ENCODE measurements at regions not wholly inside any gene's neighbourhood (a gene's known extent, or its start where the extent isn't known, plus 50 kb on each side); places are given as distances from the start of the nearest gene placed in this dataset.

DNA sequence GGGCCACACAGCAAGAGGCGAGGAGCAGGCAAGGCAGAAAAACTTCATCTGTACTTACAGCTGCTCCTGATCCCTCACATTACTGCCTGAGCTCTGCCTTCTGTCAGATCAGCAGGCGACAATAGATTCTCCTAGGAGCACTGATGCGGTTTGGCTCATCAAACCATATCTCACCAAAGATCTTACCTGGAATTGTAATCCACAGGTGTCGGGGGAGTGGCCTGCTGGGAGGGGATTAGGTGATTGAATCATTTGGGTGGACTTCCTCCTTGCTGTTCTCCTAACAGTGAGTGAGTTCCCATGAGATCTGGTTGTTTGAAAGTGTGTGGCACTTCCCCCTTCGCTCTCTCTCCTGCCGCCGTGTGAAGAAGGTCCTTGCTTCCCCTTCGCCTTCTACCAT is 647.3 kb downstream of the SOCS6 start:
- DNase-seq (ENCODE audit: low read depth, low spot score) = no peak
- H3K4me3 ChIP-seq (ENCODE audit: low read depth, low read length) = no peak overlapping the region
- ChIA-PET CTCF (no interaction called here), POLR2A (no interaction called here)
- TF ChIP-seq, protein P1, sequence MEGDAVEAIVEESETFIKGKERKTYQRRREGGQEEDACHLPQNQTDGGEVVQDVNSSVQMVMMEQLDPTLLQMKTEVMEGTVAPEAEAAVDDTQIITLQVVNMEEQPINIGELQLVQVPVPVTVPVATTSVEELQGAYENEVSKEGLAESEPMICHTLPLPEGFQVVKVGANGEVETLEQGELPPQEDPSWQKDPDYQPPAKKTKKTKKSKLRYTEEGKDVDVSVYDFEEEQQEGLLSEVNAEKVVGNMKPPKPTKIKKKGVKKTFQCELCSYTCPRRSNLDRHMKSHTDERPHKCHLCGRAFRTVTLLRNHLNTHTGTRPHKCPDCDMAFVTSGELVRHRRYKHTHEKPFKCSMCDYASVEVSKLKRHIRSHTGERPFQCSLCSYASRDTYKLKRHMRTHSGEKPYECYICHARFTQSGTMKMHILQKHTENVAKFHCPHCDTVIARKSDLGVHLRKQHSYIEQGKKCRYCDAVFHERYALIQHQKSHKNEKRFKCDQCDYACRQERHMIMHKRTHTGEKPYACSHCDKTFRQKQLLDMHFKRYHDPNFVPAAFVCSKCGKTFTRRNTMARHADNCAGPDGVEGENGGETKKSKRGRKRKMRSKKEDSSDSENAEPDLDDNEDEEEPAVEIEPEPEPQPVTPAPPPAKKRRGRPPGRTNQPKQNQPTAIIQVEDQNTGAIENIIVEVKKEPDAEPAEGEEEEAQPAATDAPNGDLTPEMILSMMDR (IDR thresholded peaks at IDR 0.05; ENCODE audit: insufficient read depth, low read length, missing control alignments) = no peak

DNA sequence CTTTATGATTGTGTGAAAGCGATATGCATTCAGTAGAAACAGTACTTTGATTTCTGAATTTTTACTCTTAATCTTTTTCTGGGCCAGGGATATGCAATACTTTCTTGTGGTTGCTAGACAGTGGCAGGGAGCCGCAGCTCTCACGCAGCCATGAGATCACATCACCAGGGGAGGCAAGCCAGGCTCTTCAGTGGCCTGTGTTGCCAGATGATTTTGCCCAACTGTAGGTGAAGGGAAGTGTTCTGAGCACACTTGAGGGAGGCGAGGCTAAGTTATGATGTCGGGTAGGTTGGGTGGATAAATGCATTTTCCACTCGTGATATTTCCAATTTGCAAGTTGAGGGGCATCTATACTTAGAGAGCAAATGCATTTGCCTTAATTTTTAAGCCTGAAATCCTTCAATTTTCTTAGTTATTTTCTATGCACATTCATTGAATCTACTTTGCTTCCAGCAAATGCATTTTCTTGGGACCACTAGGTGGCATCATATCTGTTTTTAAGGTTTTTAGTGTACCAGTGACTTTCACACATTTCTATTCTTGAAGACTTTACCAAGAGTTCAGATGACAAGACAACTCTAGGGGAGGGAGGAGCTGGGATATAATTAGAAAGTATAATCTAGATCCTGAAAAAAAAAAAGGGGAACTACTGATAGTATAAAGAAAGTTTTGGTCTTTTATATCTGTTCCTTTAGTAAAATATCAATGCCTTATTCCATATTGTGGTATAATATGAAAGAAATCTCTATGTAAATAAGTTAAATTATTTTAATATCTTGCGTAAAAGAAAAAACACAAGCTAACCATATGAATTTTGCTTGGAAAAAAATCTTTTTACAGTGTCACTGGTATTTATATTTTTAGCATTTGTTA is 643.3 kb downstream of the SOCS6 start:
- CTCF ChIA-PET = interaction anchor here (1.0 kb wide), 1 partner anchor 1612 kb away, joined by 3 read pairs; the partner anchor contains the start of gene CBLN2
- POLR2A ChIA-PET = no interaction called here
- TF ChIP-seq, protein P1 (IDR thresholded peaks at IDR 0.05; ENCODE audit: insufficient read depth, low read length, missing control alignments) = no peak
- DNase-seq (ENCODE audit: low read depth, low spot score) = no peak
- no peak overlapping the region for H3K4me3 ChIP-seq (ENCODE audit: low read depth, low read length)

DNA sequence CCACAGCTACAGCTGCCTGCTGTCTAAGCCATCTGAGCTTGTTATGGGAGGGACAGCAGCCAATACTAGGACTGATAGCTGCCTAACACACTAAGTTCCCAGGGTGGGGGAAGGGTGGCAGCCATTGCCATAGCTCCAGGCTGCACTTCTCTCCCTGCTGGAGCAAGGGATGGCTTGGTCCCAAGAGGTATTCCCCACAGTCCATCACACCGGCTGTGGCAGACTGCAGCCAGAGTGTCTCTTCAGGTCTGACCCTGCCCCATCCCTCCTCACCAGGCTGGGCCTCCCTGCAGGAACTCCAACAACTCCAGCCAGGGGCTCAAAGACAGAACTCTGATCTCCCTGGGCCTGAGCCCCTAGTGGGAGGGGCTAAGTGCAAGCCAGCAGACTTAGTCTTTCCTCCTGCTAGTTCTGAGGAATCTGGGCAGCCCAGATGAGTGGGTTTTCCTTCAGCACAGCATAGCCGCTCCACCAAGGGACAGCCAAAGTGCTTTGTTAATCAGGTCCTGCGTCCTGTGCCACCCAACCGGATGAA is 632.1 kb downstream of the SOCS6 start:
- DNase-seq (ENCODE audit: low read depth, low spot score) = no peak
- CTCF ChIA-PET = no interaction called here
- TF ChIP-seq, protein P1 (IDR thresholded peaks at IDR 0.05; ENCODE audit: insufficient read depth, low read length, missing control alignments) = no peak
- POLR2A ChIA-PET = no interaction called here
- no peak overlapping the region for H3K4me3 ChIP-seq (ENCODE audit: low read depth, low read length)

DNA sequence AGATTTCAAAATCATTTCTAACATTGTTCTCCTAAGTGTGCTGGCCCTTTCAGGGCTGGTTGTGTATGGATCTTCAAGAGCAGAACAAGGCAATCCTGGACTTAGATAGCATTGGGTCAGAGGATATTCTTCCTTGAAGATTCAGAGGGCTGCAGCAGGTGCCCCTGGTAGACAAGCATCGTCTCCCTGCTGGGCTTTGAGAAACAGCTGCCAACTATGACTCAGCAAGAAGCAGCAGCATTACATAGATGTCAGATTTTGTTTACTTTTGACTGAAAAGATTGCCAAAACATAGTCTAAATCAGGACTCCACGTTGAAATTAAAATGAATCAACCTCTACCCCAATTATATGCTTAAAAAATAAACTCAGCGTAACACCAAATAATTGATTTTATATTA is 618.8 kb downstream of the SOCS6 start:
- CTCF ChIA-PET = no interaction called here
- TF ChIP-seq, protein P1 (IDR thresholded peaks at IDR 0.05; ENCODE audit: insufficient read depth, low read length, missing control alignments) = no peak
- POLR2A ChIA-PET = no interaction called here
- H3K4me3 ChIP-seq (ENCODE audit: low read depth, low read length) = no peak overlapping the region
- DNase-seq (ENCODE audit: low read depth, low spot score) = no peak

DNA sequence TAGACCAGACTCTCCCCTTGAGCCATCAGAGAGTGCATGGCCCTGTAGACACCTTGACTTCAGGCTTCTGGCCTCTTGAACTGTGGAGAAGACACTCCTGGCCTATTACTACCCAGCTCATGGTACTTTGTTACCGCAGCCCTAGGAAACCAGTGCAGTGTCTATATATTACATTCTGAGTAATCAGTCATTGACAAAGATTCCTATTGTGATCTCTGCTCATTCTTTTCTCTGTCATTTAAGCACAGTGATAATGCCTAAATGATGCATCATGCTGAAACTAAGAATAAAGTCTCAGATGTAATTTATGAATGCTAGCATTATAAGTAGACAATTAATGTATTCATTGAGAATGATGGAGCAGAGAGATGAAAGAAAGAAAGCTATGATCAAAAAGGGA is 603.5 kb downstream of the SOCS6 start:
- POLR2A ChIA-PET = no interaction called here
- CTCF ChIA-PET = no interaction called here
- no peak for DNase-seq (ENCODE audit: low read depth, low spot score)
- TF ChIP-seq, protein P1 (IDR thresholded peaks at IDR 0.05; ENCODE audit: insufficient read depth, low read length, missing control alignments) = no peak
- no peak overlapping the region for H3K4me3 ChIP-seq (ENCODE audit: low read depth, low read length)

DNA sequence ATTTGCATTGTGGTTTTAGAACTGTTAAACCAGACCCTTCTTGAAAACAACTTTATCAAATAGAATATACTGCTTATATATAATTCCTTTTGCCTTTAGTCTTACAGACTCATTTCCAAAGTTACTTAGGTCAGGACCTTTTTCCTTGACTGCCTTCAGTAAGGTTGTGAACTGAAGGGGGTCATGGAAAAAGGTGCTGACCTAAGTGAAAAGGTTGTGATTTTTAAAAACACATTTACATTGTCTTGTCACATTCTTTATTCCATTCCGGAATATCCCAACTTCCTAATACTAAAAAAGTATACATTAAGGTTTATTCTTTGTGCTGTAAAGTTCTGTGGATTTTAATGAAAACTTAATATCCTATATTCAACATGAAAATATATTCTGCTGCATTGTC is 581.4 kb downstream of the SOCS6 start:
- TF ChIP-seq, protein P1 (IDR thresholded peaks at IDR 0.05; ENCODE audit: insufficient read depth, low read length, missing control alignments) = no peak
- no peak for DNase-seq (ENCODE audit: low read depth, low spot score)
- POLR2A ChIA-PET = no interaction called here

More for the DNA sequence above, 581.4 kb downstream of the SOCS6 start:
- no peak overlapping the region for H3K4me3 ChIP-seq (ENCODE audit: low read depth, low read length)
- CTCF ChIA-PET = no interaction called here

Data from AG04449 (cell line).